ENCODE measurements at regions not wholly inside any gene's neighbourhood (a gene's known extent, or its start where the extent isn't known, plus 50 kb on each side); places are given as distances from the start of the nearest gene placed in this dataset.

GRCh38 chr9:75592586-75592985 is 297.9 kb upstream of the PCSK5 start:
- Histone ChIP-seq H3K36me3 (ENCODE audit: insufficient read depth, low read length) (no peaks in the 10 kb centered on the region), H3K27ac (ENCODE audit: low read depth, low read length) (no peak overlapping the region), H3K9me3 (ENCODE audit: insufficient read depth, low read depth, low read length) (no peaks in the 10 kb centered on the region), H3K4me1 (ENCODE audit: insufficient read depth, low read length) (no peaks in the 10 kb centered on the region), H3K9ac (ENCODE audit: low read depth, low read length) (no peak overlapping the region), H3K4me3 (ENCODE audit: low read length) (no peak overlapping the region), H3K27me3 (ENCODE audit: insufficient read depth, low read length) (no peaks in the 10 kb centered on the region)
- WGBS, result 100% methylated on average over 1 of the region's 1 CpG

GRCh38 chr9:75593920-75594319 is 296.6 kb upstream of the PCSK5 start:
- Histone ChIP-seq H3K27ac (ENCODE audit: low read depth, low read length) (no peak overlapping the region), H3K9me3 (ENCODE audit: insufficient read depth, low read depth, low read length) (no peaks in the 10 kb centered on the region), H3K9ac (ENCODE audit: low read depth, low read length) (no peak overlapping the region), H3K4me3 (ENCODE audit: low read length) (no peak overlapping the region), H3K27me3 (ENCODE audit: insufficient read depth, low read length) (no peaks in the 10 kb centered on the region), H3K4me1 (ENCODE audit: insufficient read depth, low read length) (no peaks in the 10 kb centered on the region), H3K36me3 (ENCODE audit: insufficient read depth, low read length) (no peaks in the 10 kb centered on the region)

- H3K9ac ChIP-seq (ENCODE audit: low read depth, low read length), result no peak overlapping the region
- H3K27me3 ChIP-seq (ENCODE audit: insufficient read depth, low read length), result no peaks in the 10 kb centered on the region
- no peaks in the 10 kb centered on the region for H3K4me1 ChIP-seq (ENCODE audit: insufficient read depth, low read length)
- H3K4me3 ChIP-seq (ENCODE audit: low read length), result no peak overlapping the region
- H3K9me3 ChIP-seq (ENCODE audit: insufficient read depth, low read depth, low read length), result no peaks in the 10 kb centered on the region
- no CpG with 5 or more reads among the region's 1 CpG for WGBS
- no peaks in the 10 kb centered on the region for H3K36me3 ChIP-seq (ENCODE audit: insufficient read depth, low read length)
- no peak overlapping the region for H3K27ac ChIP-seq (ENCODE audit: low read depth, low read length)
Observed at GRCh38 chr9:75599126-75599525, 291.3 kb upstream of the PCSK5 start.

- no peak overlapping the region for H3K4me3 ChIP-seq (ENCODE audit: low read length)
- WGBS, result 89% methylated on average over 2 of the region's 2 CpGs
- no peak overlapping the region for H3K27ac ChIP-seq (ENCODE audit: low read depth, low read length)
- H3K4me1 ChIP-seq (ENCODE audit: insufficient read depth, low read length), result no peaks in the 10 kb centered on the region
- H3K27me3 ChIP-seq (ENCODE audit: insufficient read depth, low read length), result no peaks in the 10 kb centered on the region
- H3K36me3 ChIP-seq (ENCODE audit: insufficient read depth, low read length), result no peaks in the 10 kb centered on the region
- no peaks in the 10 kb centered on the region for H3K9me3 ChIP-seq (ENCODE audit: insufficient read depth, low read depth, low read length)
- H3K9ac ChIP-seq (ENCODE audit: low read depth, low read length), result no peak overlapping the region
Observed at GRCh38 chr9:75601280-75601679, 289.2 kb upstream of the PCSK5 start.

GRCh38 chr9:75602060-75602459 is 288.4 kb upstream of the PCSK5 start:
- no peak overlapping the region for H3K9ac ChIP-seq (ENCODE audit: low read depth, low read length)
- no peaks in the 10 kb centered on the region for H3K36me3 ChIP-seq (ENCODE audit: insufficient read depth, low read length)
- H3K9me3 ChIP-seq (ENCODE audit: insufficient read depth, low read depth, low read length), result no peaks in the 10 kb centered on the region
- WGBS, result 94% methylated on average over 3 of the region's 4 CpGs
- no peak overlapping the region for H3K27ac ChIP-seq (ENCODE audit: low read depth, low read length)
- no peak overlapping the region for H3K4me3 ChIP-seq (ENCODE audit: low read length)
- H3K27me3 ChIP-seq (ENCODE audit: insufficient read depth, low read length), result no peaks in the 10 kb centered on the region
- no peaks in the 10 kb centered on the region for H3K4me1 ChIP-seq (ENCODE audit: insufficient read depth, low read length)

- no peak overlapping the region for H3K9ac ChIP-seq (ENCODE audit: low read depth, low read length)
- WGBS, result 96% methylated on average over 2 of the region's 2 CpGs
- no peaks in the 10 kb centered on the region for H3K27me3 ChIP-seq (ENCODE audit: insufficient read depth, low read length)
Observed at GRCh38 chr9:75604661-75605060, 285.8 kb upstream of the PCSK5 start.

GRCh38 chr9:75607521-75607920 is 283.0 kb upstream of the PCSK5 start:
- Histone ChIP-seq H3K36me3 (ENCODE audit: insufficient read depth, low read length) (no peaks in the 10 kb centered on the region), H3K27ac (ENCODE audit: low read depth, low read length) (no peak overlapping the region), H3K9ac (ENCODE audit: low read depth, low read length) (no peak overlapping the region), H3K4me3 (ENCODE audit: low read length) (no peak overlapping the region), H3K4me1 (ENCODE audit: insufficient read depth, low read length) (no peaks in the 10 kb centered on the region), H3K27me3 (ENCODE audit: insufficient read depth, low read length) (no peaks in the 10 kb centered on the region), H3K9me3 (ENCODE audit: insufficient read depth, low read depth, low read length) (no peaks in the 10 kb centered on the region)
- WGBS, result 94% methylated on average over 2 of the region's 2 CpGs

More at GRCh38 chr9:75604661-75605060, 285.8 kb upstream of the PCSK5 start:
- Histone ChIP-seq H3K36me3 (ENCODE audit: insufficient read depth, low read length) (no peaks in the 10 kb centered on the region), H3K4me3 (ENCODE audit: low read length) (no peak overlapping the region), H3K4me1 (ENCODE audit: insufficient read depth, low read length) (no peaks in the 10 kb centered on the region), H3K27ac (ENCODE audit: low read depth, low read length) (no peak overlapping the region), H3K9me3 (ENCODE audit: insufficient read depth, low read depth, low read length) (no peaks in the 10 kb centered on the region)

GRCh38 chr9:75609401-75609800 is 281.1 kb upstream of the PCSK5 start:
- Histone ChIP-seq H3K27me3 (ENCODE audit: insufficient read depth, low read length) (no peaks in the 10 kb centered on the region), H3K9me3 (ENCODE audit: insufficient read depth, low read depth, low read length) (no peaks in the 10 kb centered on the region), H3K9ac (ENCODE audit: low read depth, low read length) (no peak overlapping the region), H3K4me3 (ENCODE audit: low read length) (no peak overlapping the region), H3K36me3 (ENCODE audit: insufficient read depth, low read length) (no peaks in the 10 kb centered on the region), H3K4me1 (ENCODE audit: insufficient read depth, low read length) (no peaks in the 10 kb centered on the region), H3K27ac (ENCODE audit: low read depth, low read length) (no peak overlapping the region)

GRCh38 chr9:75610246-75610645 is 280.2 kb upstream of the PCSK5 start:
- no peaks in the 10 kb centered on the region for H3K9me3 ChIP-seq (ENCODE audit: insufficient read depth, low read depth, low read length)
- no peaks in the 10 kb centered on the region for H3K27me3 ChIP-seq (ENCODE audit: insufficient read depth, low read length)
- WGBS, result 92% methylated on average over 1 of the region's 1 CpG
- H3K4me3 ChIP-seq (ENCODE audit: low read length), result no peak overlapping the region
- no peaks in the 10 kb centered on the region for H3K36me3 ChIP-seq (ENCODE audit: insufficient read depth, low read length)
- 0 out of 2 replicates have a peak, but pooled peaks cover 1% of the 10 kb centered on the region for H3K4me1 ChIP-seq (ENCODE audit: insufficient read depth, low read length)
- H3K27ac ChIP-seq (ENCODE audit: low read depth, low read length), result no peak overlapping the region
- no peak overlapping the region for H3K9ac ChIP-seq (ENCODE audit: low read depth, low read length)

GRCh38 chr9:75612205-75612604 is 278.3 kb upstream of the PCSK5 start:
- Histone ChIP-seq H3K9me3 (ENCODE audit: insufficient read depth, low read depth, low read length) (no peaks in the 10 kb centered on the region), H3K4me1 (ENCODE audit: insufficient read depth, low read length) (0 out of 2 replicates have a peak, but pooled peaks cover 4% of the 10 kb centered on the region), H3K9ac (ENCODE audit: low read depth, low read length) (no peak overlapping the region), H3K27ac (ENCODE audit: low read depth, low read length) (no peak overlapping the region), H3K36me3 (ENCODE audit: insufficient read depth, low read length) (no peaks in the 10 kb centered on the region), H3K4me3 (ENCODE audit: low read length) (no peak overlapping the region), H3K27me3 (ENCODE audit: insufficient read depth, low read length) (no peaks in the 10 kb centered on the region)

GRCh38 chr9:75612754-75613153 is 277.7 kb upstream of the PCSK5 start:
- H3K4me3 ChIP-seq (ENCODE audit: low read length), result no peak overlapping the region
- WGBS, result 81% methylated on average over 3 of the region's 3 CpGs
- no peak overlapping the region for H3K9ac ChIP-seq (ENCODE audit: low read depth, low read length)
- no peaks in the 10 kb centered on the region for H3K27me3 ChIP-seq (ENCODE audit: insufficient read depth, low read length)
- H3K27ac ChIP-seq (ENCODE audit: low read depth, low read length), result no peak overlapping the region
- H3K9me3 ChIP-seq (ENCODE audit: insufficient read depth, low read depth, low read length), result no peaks in the 10 kb centered on the region
- 0 out of 2 replicates have a peak, but pooled peaks cover 4% of the 10 kb centered on the region for H3K4me1 ChIP-seq (ENCODE audit: insufficient read depth, low read length)
- H3K36me3 ChIP-seq (ENCODE audit: insufficient read depth, low read length), result no peaks in the 10 kb centered on the region

GRCh38 chr9:75615284-75615683 is 275.2 kb upstream of the PCSK5 start:
- H3K9ac ChIP-seq (ENCODE audit: low read depth, low read length), result no peak overlapping the region
- no peaks in the 10 kb centered on the region for H3K27me3 ChIP-seq (ENCODE audit: insufficient read depth, low read length)
- WGBS, result 85% methylated on average over 4 of the region's 4 CpGs
- no peak overlapping the region for H3K4me3 ChIP-seq (ENCODE audit: low read length)
- H3K4me1 ChIP-seq (ENCODE audit: insufficient read depth, low read length), result 0 out of 2 replicates have a peak, but pooled peaks cover 4% of the 10 kb centered on the region
- no peak overlapping the region for H3K27ac ChIP-seq (ENCODE audit: low read depth, low read length)
- no peaks in the 10 kb centered on the region for H3K36me3 ChIP-seq (ENCODE audit: insufficient read depth, low read length)
- H3K9me3 ChIP-seq (ENCODE audit: insufficient read depth, low read depth, low read length), result no peaks in the 10 kb centered on the region
